ENCODE measurements at regions not wholly inside any gene's neighbourhood (a gene's known extent, or its start where the extent isn't known, plus 50 kb on each side); places are given as distances from the start of the nearest gene placed in this dataset.
"Not testable (repeated sequence)": the region's sequence is repeated elsewhere in the genome, so short reads cannot be mapped to it uniquely, and the experiment has no call there.

GRCh38 chr10:121268863-121269432 is 329.3 kb downstream of the FGFR2 start:
- no peak for DNase-seq (ENCODE audit: low spot score)
- Histone ChIP-seq H3K4me3 (no peak overlapping the region), H3K27ac (no peak overlapping the region)
- no peak for TF ChIP-seq CTCF (IDR thresholded peaks at IDR 0.05)

GRCh38 chr10:121270906-121271305 is 327.3 kb downstream of the FGFR2 start:
- Histone ChIP-seq H3K4me3 (no peak overlapping the region), H3K27ac (no peak overlapping the region)
- no peak for TF ChIP-seq CTCF (IDR thresholded peaks at IDR 0.05)
- DNase-seq (ENCODE audit: low spot score) = no peak

- no peak for TF ChIP-seq CTCF (IDR thresholded peaks at IDR 0.05)
- no peak overlapping the region for H3K4me3 ChIP-seq
- no peak overlapping the region for H3K27ac ChIP-seq
- DNase-seq (ENCODE audit: low spot score) = no peak
These were observed 322.2 kb downstream of the FGFR2 start for GRCh38 chr10:121276046-121276445.

- Histone ChIP-seq H3K27ac (no peak overlapping the region), H3K4me3 (no peak overlapping the region)
- TF ChIP-seq CTCF (IDR thresholded peaks at IDR 0.05) = no peak
- no peak for DNase-seq (ENCODE audit: low spot score)
These were observed 321.4 kb downstream of the FGFR2 start for GRCh38 chr10:121276822-121277221.

- H3K4me3 ChIP-seq; DNase-seq (ENCODE audit: low spot score); H3K27ac ChIP-seq: not testable (repeated sequence)
These were observed 319.9 kb downstream of the FGFR2 start for GRCh38 chr10:121278386-121278785.

GRCh38 chr10:121281576-121281975 is 316.7 kb downstream of the FGFR2 start:
- Histone ChIP-seq H3K27ac (no peak overlapping the region), H3K4me3 (no peak overlapping the region)
- no peak for DNase-seq (ENCODE audit: low spot score)
- no peak for TF ChIP-seq CTCF (IDR thresholded peaks at IDR 0.05)

- Histone ChIP-seq H3K27ac (no peak overlapping the region), H3K4me3 (no peak overlapping the region)
- DNase-seq (ENCODE audit: low spot score) = no peak
- no peak for TF ChIP-seq CTCF (IDR thresholded peaks at IDR 0.05)
These were observed 316.0 kb downstream of the FGFR2 start for GRCh38 chr10:121282264-121282663.
